ENCODE measurements at regions not wholly inside any gene's neighbourhood (a gene's known extent, or its start where the extent isn't known, plus 50 kb on each side); places are given as distances from the start of the nearest gene placed in this dataset.
A peak's percentile ranks its signal among the peaks of the same experiment; 100 is the strongest.

DNA sequence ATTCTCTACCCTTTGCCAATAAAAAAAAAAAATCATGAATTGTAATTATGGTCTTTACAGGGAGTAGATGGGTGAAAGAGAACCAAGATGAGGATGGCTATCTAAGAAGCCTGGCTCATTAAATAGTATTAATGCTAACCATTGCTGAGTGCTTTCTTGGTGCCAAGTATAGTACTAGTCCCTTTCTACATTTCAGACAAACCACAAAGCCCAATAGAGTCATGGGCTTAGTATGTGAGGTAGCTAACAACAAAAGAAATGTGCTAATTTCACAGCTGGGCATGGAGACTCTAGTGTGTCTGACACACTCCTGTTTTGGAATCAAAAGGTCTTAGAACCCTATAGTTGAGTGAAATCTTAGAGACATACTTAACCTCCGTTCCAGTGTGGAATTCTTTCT lies 84.5 kb upstream of the ESRRG start:
- Mint-ChIP-seq H3K27me3 (ENCODE audit: low read depth, unreplicated experiment) (no peaks in the 10 kb centered on the region), H3K9me3 (ENCODE audit: unreplicated experiment) (no peaks in the 10 kb centered on the region), H3K4me3 (ENCODE audit: unreplicated experiment) (no peak overlapping the region), H3K27ac (ENCODE audit: unreplicated experiment) (peak overlapping the region; percentile 48), H3K36me3 (ENCODE audit: low read depth, unreplicated experiment) (no peaks in the 10 kb centered on the region), H3K4me1 (ENCODE audit: low read depth, unreplicated experiment) (peaks cover 11% of the 10 kb centered on the region)
- TF ChIP-seq EZH2 (IDR thresholded peaks at IDR 0.05; ENCODE audit: insufficient read depth, low read length), result no peak
- TF ChIP-seq, protein P1, sequence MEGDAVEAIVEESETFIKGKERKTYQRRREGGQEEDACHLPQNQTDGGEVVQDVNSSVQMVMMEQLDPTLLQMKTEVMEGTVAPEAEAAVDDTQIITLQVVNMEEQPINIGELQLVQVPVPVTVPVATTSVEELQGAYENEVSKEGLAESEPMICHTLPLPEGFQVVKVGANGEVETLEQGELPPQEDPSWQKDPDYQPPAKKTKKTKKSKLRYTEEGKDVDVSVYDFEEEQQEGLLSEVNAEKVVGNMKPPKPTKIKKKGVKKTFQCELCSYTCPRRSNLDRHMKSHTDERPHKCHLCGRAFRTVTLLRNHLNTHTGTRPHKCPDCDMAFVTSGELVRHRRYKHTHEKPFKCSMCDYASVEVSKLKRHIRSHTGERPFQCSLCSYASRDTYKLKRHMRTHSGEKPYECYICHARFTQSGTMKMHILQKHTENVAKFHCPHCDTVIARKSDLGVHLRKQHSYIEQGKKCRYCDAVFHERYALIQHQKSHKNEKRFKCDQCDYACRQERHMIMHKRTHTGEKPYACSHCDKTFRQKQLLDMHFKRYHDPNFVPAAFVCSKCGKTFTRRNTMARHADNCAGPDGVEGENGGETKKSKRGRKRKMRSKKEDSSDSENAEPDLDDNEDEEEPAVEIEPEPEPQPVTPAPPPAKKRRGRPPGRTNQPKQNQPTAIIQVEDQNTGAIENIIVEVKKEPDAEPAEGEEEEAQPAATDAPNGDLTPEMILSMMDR (IDR thresholded peaks at IDR 0.05; ENCODE audit: insufficient read depth, low read depth, low read length), result no peak
- no peaks in the 10 kb centered on the region for H3K36me3 ChIP-seq (ENCODE audit: insufficient read depth, low read length)
- H4K20me1 ChIP-seq (ENCODE audit: insufficient read depth, low read length), result no peaks in the 10 kb centered on the region
- FAIRE-seq (no peak), DNase-seq (ENCODE audit: low read depth) (peak; percentile 72)
- H3K27me3 ChIP-seq (ENCODE audit: insufficient read depth, low read length), result no peaks in the 10 kb centered on the region
- no peak overlapping the region for H3K4me2 ChIP-seq (ENCODE audit: low read length)
- no peak overlapping the region for H2AFZ ChIP-seq (ENCODE audit: low read depth, low read length)
- H3K27ac ChIP-seq (ENCODE audit: low read depth, low read length), result no peak overlapping the region
- no peak overlapping the region for H3K9ac ChIP-seq (ENCODE audit: low read length)
- no peak overlapping the region for H3K4me3 ChIP-seq (ENCODE audit: insufficient read depth, low read depth, low read length)
- H3K79me2 ChIP-seq (ENCODE audit: insufficient read depth, low read length), result no peaks in the 10 kb centered on the region
- no peaks in the 10 kb centered on the region for H3K9me3 ChIP-seq (ENCODE audit: insufficient read depth, low read depth, low read length)
- H3K4me1 ChIP-seq (ENCODE audit: insufficient read depth, low read length), result no peaks in the 10 kb centered on the region

GRCh38 chr1:216805953-216806352 lies 82.7 kb upstream of the ESRRG start:
- TF ChIP-seq, protein P1 (IDR thresholded peaks at IDR 0.05; ENCODE audit: insufficient read depth, low read depth, low read length), result no peak
- no peak for TF ChIP-seq EZH2 (IDR thresholded peaks at IDR 0.05; ENCODE audit: insufficient read depth, low read length)
- Histone ChIP-seq H4K20me1 (ENCODE audit: insufficient read depth, low read length) (no peaks in the 10 kb centered on the region), H3K27ac (ENCODE audit: low read depth, low read length) (no peak overlapping the region), H3K4me1 (ENCODE audit: insufficient read depth, low read length) (no peaks in the 10 kb centered on the region), H3K4me2 (ENCODE audit: low read length) (no peak overlapping the region), H3K9ac (ENCODE audit: low read length) (no peak overlapping the region), H3K4me3 (ENCODE audit: insufficient read depth, low read depth, low read length) (no peak overlapping the region), H3K27me3 (ENCODE audit: insufficient read depth, low read length) (no peaks in the 10 kb centered on the region), H3K36me3 (ENCODE audit: insufficient read depth, low read length) (no peaks in the 10 kb centered on the region), H3K9me3 (ENCODE audit: insufficient read depth, low read depth, low read length) (no peaks in the 10 kb centered on the region), H3K79me2 (ENCODE audit: insufficient read depth, low read length) (no peaks in the 10 kb centered on the region), H2AFZ (ENCODE audit: low read depth, low read length) (no peak overlapping the region)
- H3K4me3 Mint-ChIP-seq (ENCODE audit: unreplicated experiment), result no peak overlapping the region
- FAIRE-seq (no peak), DNase-seq (ENCODE audit: low read depth) (no peak)
- no peaks in the 10 kb centered on the region for H3K36me3 Mint-ChIP-seq (ENCODE audit: low read depth, unreplicated experiment)
- peaks cover 8% of the 10 kb centered on the region for H3K4me1 Mint-ChIP-seq (ENCODE audit: low read depth, unreplicated experiment)
- H3K9me3 Mint-ChIP-seq (ENCODE audit: unreplicated experiment), result no peaks in the 10 kb centered on the region
- no peak overlapping the region for H3K27ac Mint-ChIP-seq (ENCODE audit: unreplicated experiment)
- no peaks in the 10 kb centered on the region for H3K27me3 Mint-ChIP-seq (ENCODE audit: low read depth, unreplicated experiment)

GRCh38 chr1:216805233-216805632 lies 82.0 kb upstream of the ESRRG start:
- Histone ChIP-seq H3K4me3 (ENCODE audit: insufficient read depth, low read depth, low read length) (no peak overlapping the region), H3K79me2 (ENCODE audit: insufficient read depth, low read length) (no peaks in the 10 kb centered on the region), H3K9ac (ENCODE audit: low read length) (no peak overlapping the region), H3K4me1 (ENCODE audit: insufficient read depth, low read length) (no peaks in the 10 kb centered on the region), H3K27ac (ENCODE audit: low read depth, low read length) (no peak overlapping the region), H3K9me3 (ENCODE audit: insufficient read depth, low read depth, low read length) (no peaks in the 10 kb centered on the region), H2AFZ (ENCODE audit: low read depth, low read length) (no peak overlapping the region), H4K20me1 (ENCODE audit: insufficient read depth, low read length) (no peaks in the 10 kb centered on the region), H3K36me3 (ENCODE audit: insufficient read depth, low read length) (no peaks in the 10 kb centered on the region), H3K27me3 (ENCODE audit: insufficient read depth, low read length) (no peaks in the 10 kb centered on the region), H3K4me2 (ENCODE audit: low read length) (no peak overlapping the region)
- H3K27me3 Mint-ChIP-seq (ENCODE audit: low read depth, unreplicated experiment), result no peaks in the 10 kb centered on the region
- peaks cover 8% of the 10 kb centered on the region for H3K4me1 Mint-ChIP-seq (ENCODE audit: low read depth, unreplicated experiment)
- FAIRE-seq, result no peak
- no peak overlapping the region for H3K27ac Mint-ChIP-seq (ENCODE audit: unreplicated experiment)
- no peak for TF ChIP-seq EZH2 (IDR thresholded peaks at IDR 0.05; ENCODE audit: insufficient read depth, low read length)
- TF ChIP-seq, protein P1 (IDR thresholded peaks at IDR 0.05; ENCODE audit: insufficient read depth, low read depth, low read length), result no peak
- no peaks in the 10 kb centered on the region for H3K9me3 Mint-ChIP-seq (ENCODE audit: unreplicated experiment)
- H3K36me3 Mint-ChIP-seq (ENCODE audit: low read depth, unreplicated experiment), result no peaks in the 10 kb centered on the region
- no peak for DNase-seq (ENCODE audit: low read depth)
- no peak overlapping the region for H3K4me3 Mint-ChIP-seq (ENCODE audit: unreplicated experiment)
